ENCODE measurements at regions not wholly inside any gene's neighbourhood (a gene's known extent, or its start where the extent isn't known, plus 50 kb on each side); places are given as distances from the start of the nearest gene placed in this dataset.

DNA sequence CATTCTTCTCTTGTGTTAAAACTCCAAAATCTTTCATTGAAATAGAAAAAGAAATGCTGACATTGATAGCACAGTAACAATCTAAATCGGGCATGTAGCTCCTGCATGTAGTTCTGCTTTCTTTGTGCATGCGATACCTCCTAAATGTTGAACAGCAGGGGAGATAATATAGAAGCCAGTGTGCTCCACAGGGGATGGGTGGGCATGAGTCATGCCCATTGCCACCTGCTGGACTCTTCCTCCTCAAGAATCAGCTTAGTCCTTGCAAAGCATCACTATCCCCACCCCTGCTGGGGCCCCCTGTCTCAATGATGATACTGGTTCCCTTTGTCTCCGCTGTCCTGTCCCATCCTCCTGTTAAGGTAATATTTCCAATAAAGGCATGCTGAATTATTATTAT lies 203.0 kb downstream of the RWDD3 start:
- FAIRE-seq: no peak

DNA sequence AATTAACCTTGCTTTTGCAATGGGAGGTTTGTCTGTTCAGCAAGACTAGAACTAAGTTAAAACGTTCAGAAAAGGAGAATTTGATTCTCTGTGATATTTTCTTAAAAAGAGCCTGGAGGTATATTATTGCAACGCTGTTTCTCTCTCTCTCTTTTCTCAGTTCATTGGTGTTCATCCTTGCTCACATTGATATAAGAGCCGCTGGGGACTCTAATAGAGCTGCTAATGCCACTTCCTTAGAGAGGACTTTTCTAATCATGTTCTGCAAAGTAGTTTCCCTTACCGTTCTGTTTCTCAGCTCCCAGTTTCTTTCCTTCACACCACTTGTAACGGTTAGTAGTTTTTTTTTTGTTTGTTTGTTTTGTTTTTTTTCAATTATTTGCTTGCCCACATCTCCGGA lies 203.8 kb downstream of the RWDD3 start:
- no peak for FAIRE-seq

DNA sequence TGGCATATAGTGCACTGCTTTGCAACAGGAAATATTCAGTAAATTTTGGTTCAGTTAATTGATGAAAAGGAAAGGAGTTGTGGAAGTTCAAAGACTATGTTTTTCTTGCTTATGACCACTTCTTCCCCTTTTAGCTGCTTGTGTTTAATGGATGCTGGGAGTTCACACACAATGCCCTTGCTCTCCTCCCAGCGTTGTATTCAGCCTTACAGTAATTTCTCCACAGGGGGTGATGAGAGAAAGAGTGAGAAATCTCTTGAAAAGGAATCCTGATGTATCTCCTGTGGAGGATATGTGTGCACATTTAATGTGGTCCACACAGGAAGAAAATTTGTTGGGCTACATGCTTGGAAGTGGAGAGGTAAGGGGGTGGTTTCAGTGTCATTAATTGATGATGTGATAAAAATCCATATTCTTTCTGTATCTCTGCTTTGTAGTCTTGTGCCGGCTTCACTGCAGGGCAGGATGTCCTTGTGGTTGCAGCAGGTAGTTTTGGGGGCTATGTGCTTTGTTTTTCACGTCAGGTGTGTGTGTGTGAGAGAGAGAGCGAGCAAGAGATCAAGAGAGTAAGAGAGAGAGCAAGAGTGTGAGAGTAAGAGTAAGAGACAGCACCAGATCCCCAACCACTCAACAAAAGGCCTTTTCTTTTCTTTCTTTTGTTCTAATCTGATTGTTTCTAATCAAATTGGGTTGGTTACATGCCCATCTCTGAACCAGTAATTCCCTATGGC lies 204.4 kb downstream of the RWDD3 start:
- no peak for FAIRE-seq

DNA sequence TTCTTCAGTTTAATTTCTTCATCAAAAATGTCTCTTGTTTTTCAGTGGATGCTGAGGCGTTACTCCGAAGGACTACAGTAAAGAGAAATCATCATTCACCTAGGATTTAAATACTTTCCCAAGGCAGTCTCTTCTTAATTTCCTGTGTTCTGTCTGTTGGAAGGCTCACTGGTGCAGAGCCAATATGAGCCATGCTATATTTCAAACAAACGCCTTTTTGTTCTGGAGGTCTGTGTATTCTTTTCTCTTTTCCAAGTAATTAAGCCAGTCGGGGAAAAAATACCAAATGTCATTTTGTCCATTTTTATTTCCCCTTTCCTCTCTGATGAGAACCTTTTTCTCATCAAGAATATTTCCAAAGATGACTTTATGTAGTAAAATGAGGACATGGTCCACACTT lies 206.5 kb downstream of the RWDD3 start:
- no peak for FAIRE-seq

DNA sequence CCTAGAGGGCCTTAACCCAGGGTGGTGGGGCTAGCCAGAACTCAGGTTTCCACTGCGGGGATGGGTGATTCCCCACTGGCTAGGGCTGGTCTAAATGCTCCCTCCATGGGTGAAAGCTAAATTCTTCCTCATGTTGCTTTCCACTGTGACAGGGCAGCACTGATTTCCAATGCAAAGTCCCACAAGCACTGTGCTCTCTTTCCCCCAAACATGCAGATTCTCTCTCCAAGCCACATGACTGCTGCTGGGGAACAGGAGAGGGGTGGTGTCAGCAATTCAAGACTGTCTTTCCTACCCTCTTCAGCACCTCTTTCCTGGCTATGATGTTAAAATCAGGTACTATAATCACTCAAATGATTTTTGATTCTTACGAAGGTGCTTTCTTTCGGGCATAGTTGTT lies 215.5 kb downstream of the RWDD3 start:
- no peak for FAIRE-seq

DNA sequence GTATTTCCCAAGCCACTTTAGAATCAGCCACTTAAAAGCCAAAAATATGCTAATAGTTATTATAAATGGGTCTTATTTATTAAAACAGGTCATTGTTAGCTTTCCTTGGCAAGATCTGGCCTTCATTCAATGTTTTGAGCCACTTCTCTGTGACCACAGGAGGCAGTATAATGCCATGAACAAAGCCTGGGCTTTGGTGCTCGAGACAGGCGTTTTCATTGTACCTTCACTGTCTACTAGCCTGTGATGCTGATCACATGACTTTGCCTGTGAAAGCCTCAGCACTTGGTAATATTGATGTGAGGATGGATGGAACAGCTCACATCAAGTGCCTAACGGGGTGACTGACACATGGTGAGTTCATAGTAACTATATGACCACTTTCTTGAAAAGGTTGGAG lies 217.0 kb downstream of the RWDD3 start:
- FAIRE-seq: no peak

DNA sequence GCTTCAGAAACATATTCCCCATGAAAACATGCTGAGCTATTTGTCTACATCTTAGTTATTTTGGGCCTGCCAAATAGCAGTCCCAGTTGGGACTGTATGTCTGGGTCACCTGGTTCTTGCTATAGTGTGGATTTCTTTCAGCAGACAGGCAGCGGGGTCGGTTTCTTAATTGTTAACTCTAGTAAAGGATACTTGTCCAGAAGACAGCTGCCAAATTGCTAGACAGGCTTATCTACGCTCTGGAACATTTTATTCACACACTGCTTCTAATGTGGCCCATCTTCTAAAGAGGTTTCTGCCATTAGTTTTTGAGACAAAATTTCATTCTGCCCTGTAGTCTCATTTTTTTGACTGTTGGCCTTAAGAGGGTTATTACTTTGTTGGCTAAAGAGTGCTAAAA lies 217.9 kb downstream of the RWDD3 start:
- no peak for FAIRE-seq

DNA sequence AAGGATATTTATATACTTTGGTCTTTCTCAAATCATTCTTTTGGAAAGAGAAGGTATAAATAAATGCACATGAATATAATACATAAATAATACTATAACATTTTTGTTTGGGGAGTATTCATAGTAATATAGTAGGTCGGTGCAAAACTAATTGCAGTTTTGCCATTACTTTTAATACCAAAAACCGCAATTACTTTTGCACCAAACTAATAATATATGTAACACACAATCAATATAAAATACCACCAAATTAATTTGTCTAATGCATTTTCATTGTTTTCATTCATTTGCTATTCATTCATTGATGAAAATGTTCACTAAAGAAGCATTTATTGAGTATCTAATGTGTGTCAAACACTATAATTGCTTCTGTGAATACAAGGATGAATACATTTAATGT lies 219.0 kb downstream of the RWDD3 start:
- no peak for FAIRE-seq

DNA sequence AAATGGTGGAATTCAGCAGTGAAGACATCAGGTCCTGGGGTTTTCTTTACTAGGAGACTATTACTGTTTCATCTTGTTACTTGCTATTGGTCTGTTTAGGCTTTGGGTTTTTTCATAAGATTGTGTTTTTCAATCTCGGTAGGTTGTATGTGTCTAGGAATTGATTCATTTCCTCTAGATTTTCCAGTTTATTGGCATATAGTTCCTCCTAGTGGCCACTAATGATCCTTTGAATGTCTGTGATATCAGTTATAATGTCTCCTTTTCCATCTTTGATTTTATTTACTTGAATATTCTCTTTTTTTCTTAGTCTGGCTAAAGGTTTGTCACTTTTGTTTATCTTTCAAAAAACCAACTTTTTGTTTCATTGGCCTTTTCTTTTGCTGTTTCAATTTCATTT lies 233.0 kb downstream of the RWDD3 start:
- no peak for FAIRE-seq

DNA sequence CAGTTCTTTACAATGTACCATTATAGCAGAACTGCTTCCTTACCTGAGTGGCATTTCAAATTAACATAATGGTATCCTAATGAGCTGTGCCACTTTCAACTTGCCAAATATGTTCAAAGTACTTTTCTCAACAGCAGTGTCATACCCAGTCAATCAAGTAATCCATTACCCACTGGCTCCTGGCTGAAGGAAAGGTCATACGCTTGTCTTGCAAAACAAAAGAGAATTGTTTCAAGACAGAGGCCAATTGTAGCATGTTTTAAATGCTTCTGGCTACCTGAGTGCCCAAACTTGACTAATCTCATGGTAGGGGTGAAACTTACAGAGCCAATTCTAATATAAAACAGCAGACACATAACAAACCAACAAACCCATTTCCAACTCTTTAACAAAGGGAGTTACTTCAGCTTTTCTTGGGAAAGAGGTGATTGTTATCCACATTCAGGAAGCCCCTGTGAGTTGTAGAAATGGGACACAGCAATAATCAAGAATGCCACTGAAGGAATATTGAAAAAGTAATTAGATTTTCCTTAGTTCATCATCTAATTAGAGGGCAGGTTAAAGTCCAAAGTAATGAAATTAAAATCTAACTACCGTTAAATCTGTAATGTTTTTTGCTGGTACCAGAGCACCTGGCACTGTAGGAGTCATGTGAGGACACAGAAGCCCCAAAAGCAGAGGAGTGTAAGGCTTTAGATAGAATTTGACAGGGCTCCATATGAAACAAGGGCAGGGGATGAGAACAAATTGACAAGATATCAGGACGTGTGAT lies 241.9 kb downstream of the RWDD3 start:
- no peak for FAIRE-seq

DNA sequence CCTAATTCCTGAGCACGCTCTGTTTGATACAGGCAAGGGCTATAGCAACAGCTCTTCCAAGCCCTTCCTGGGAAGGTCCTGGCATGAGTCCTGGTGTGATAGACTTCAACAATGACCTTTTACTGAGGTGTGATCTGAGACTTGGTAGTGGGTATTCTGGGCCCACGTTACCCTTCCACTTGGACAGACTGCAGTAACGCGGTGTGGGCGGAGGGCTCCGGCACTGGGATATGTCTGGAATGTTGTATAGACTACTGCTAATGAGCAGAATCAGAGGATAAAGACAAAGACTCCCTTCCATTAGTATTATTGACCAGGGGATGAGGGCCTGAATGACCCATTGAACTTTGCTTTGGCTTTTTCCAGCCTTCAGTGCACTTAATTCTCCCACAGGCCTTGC lies 262.3 kb downstream of the RWDD3 start:
- no peak for FAIRE-seq

DNA sequence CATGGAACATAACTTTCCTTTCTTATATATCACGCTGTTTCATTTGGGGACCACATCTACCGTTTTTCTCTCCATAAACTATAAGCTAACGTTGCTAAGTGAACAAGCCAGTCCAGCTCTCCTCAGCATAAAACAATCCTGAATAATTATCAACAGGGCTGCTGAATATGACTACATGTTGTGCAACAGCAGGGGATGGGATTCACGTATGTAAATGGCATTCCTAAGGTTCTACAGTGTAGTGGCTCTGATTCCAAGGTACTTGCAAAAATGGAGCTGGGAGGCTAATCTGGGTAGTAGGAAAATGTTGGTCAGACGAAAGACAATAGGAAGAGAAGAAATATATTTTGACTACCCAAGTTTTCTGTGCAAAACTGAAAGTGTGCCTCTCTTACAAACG lies 262.8 kb downstream of the RWDD3 start:
- no peak for FAIRE-seq

DNA sequence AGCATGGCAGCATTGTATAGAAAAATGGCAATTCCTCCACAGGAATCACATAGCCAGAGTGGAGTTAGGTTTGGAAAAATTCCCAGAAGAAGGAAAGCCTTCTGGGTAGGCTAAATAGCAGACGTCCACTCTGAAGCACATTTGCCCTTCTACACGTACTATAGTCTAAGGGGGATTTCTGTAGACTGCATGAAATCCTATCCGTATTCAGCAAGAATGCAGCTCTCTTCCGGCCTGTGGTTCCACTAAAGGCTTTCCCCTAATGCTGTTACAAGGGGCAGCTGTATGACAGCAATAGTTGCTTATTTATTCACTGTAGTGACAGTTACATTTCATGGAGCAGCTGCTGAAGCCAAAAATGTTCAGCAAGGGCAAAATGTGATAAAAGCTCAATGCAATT lies 263.6 kb downstream of the RWDD3 start:
- FAIRE-seq: no peak

DNA sequence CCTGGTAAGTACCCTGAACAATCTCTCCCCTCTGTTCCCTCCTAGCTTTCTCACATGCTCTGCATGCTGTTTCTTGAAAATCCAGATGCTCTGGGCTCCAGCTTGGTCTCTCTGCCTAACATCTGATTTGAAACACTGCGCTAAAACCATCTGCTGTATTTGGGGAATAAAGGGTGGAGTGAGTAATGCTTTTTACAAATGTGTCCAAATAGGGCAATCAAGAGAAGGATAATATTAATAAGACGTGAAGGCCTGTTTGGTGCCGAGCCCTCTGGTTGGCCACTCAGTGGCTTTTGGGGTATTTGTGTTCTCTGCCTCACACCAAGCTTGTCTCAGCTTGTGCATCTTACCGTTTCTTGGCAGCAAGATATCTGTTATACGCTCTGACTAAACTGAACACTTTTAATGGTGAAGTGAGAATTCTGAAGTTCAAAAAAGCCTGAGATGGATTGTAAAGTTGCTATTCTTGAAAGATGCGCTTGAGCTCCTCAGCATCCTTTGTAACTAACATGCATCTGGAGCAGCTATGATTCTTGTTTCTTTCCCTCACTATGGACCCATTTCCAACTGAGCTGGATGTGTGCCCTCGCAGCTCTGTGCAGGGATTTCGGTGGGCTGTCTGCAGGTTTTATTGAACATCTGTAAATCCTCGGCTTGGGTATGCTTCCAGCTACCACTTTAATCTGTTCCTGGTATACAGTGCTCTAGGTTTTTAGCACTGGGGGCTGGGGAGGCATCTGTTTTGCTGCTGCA lies 269.4 kb downstream of the RWDD3 start:
- no peak for FAIRE-seq

DNA sequence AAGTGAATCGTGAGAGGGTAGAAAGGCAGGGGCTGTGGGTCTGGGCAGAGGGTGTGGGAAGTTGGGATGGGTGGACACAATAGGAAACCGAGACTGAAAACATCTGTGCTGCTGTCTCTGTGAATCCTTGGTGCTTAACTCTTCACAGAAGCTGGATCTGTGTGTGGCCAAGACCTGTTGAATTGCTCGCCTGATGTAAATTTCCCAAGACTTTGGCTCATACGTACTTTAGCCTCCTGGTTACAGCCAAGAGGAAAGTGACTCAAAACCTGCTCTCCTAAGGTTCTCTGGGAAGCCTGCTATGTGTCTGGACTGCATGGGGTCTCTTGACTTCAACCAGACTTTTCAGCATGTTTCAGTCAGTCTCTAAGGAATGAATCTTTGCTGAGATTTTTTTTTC lies 270.3 kb downstream of the RWDD3 start:
- no peak for FAIRE-seq

DNA sequence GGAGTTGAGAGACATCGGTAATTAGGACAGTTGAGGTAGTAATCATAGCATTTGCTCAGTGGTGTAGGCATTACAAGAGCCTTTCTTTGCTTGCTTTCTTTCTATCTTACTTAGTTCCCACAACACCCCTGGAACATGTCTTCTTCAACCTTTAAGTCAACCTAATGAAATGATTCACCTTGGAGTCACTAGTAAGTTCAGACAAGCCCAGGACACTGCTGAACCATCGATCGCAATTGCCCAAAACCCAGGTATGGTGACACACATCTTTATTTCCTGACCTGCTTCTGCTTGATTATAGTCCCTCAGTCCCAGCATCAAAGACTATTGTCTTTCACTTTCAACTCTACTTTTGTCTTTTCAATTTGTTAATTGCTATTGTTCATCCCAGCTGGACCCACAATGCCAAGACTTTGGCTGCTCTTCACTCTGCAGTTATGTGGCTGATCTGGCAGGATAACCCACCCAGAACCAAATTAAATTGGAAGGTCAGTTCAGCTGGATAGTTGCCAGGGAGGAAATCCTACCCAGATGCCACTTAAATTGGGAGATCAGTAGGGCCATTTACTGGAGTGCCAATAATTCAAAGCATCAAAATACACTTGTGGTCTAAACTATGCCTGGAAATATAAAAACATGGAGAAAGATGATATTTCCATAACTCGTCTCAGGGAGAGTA lies 272.9 kb downstream of the RWDD3 start:
- FAIRE-seq: no peak

DNA sequence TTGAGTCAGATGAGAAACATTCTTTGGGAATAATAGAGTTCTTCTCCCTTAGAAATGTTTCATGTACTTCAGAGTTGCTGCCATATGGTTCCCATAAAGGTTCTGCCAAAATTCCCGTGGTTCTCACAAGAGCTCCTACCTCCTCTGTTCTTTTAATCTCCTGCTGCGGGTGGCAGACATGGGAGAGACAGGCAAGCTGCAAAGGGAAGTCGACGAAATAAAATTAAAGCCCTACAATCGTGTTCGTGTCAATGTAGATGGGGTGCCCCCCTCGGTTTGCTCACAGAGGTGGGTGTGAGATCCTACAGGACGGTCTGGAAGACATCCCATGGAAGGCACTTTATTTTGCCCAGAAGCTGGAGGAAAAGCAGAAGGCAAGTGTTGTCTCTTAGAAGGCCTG lies 276.0 kb downstream of the RWDD3 start:
- no peak for FAIRE-seq

DNA sequence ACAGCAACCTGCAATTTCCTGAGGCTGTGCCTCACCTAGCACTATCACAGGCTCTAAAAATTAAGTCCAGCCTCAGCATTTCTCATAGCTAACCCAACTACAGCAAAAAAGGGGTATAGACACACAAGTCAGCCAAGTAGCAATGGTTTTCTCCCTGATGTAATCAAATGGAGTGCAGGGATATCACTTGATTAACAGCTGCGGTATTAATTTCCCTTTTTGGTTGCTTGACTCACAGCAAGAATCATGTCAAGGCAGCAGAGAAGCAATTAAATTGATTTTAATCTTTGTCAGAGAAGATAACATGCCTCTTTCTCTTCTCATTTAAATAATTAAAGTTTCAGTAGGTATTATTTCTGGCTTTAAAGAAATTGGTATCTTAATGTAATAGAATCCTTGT lies 278.9 kb downstream of the RWDD3 start:
- no peak for FAIRE-seq

DNA sequence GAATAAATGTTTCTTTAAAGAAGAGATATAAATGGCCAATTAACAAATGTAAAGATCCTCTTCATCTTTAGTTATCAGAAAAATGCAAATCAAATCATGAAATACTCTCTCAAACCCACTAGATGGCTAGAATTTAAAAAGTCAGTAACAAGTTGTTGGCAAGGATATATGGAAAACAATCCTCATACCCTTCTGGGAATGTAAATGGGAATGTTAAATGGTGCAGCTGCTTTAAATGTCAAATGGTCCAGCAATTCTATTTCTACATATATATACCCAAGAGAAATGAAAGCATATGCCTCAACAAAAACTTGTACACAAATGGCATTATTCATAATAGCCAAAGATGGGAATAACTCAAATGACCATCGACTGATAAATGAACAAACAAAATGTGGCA lies 283.5 kb downstream of the RWDD3 start:
- FAIRE-seq: no peak

DNA sequence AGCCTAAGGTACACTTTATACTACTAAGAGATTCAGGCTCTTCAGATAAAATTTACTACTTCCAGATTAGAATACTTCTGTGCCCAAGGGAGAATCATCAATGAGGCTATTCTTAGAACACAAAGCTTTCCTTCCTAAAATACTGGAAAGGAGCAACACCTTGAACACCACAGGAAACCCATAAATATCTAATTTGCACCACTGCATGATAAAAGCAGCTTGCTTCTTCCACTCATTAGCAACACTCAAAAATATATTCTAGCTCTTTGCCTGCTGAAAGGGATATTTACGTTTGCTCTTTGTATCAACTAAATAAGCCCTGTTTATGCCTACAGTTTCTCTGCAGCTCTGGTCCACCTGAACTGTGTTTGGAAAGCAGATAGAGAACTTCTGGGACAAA lies 284.3 kb downstream of the RWDD3 start:
- no peak for FAIRE-seq

DNA sequence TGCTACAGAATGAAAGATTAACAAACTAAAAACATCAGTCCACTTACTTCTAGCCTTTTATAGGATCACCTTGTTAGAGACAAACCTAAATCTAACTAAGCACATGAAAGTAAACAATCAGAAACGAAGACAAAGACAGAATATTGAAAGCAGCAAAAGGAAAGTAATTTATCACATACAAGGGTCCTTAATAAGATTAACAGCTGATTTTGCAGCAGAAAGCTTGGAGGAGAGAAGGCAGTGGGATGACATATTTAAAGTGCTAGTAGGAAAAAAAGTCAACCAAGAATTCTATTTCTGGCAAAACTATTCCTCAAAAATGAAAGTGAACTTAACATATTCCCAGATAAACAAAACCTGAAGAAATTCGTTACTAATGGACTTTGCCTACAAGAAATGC lies 286.4 kb downstream of the RWDD3 start:
- no peak for FAIRE-seq

DNA sequence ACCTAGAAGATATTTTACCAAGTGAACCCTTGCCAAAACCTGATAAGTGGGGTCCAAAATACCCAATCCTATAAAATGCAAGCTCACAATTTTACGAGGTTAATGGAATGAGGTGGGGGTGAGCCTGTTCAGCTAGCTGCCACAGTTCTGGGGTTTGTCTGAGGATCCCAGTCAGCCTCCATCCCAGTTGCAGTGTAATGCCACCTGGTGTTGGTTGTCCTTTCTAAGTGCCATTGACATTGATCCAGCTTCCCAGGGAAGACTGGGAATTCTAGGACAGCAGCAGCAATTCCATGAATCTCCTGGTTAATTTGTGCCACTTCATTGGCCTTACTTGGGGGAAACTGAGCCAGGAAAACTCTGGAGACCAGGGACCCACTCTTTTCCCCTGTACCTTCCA lies 298.3 kb downstream of the RWDD3 start:
- FAIRE-seq: no peak

DNA sequence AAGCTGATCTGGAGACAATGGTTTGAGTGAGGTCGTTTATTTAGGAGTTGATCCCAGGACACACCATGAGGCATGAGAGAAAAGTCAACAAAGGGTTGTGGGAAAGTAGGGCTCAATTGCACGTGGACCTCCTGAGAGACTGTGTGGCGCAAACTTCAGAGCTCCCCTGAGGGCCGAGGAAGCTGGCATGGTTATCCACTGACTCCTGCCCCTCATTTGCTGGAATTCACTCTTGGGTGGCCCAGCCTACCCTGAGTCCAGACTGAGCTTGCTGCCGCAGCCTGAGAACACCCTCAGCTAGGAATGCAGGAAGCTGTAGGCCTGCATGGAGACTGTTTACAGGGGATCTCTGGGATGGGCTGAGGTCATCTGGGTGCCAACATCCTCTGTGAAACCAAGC lies 301.0 kb downstream of the RWDD3 start:
- FAIRE-seq: no peak

DNA sequence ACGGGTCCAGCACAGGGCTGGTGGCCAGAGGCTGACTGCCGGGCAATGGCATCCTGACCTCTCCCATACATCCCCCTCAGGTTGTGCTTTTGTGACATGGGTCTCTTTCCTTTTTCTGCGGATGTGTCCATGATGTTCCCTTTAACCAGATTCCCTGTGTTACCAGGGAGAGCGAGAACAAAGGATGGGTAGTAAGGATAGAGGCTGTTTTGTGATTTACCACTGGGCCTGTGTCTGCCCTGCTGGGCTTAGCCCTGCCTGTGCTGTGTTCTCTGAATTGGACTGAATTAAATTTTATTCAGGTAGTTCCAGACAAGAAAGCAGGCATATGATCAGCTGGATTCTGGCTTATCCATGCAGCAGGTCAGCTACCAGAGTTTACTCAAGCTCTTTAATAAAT lies 301.6 kb downstream of the RWDD3 start:
- no peak for FAIRE-seq
